ENCODE measurements at regions not wholly inside any gene's neighbourhood (a gene's known extent, or its start where the extent isn't known, plus 50 kb on each side); places are given as distances from the start of the nearest gene placed in this dataset.

- no peak for DNase-seq (ENCODE audit: low read depth, low spot score)
These were observed 146.8 kb upstream of the PMEPA1 start for GRCh38 chr20:57856658-57857057.

- no peak for DNase-seq (ENCODE audit: low read depth, low spot score)
These were observed 142.0 kb upstream of the PMEPA1 start for GRCh38 chr20:57851796-57852195.

GRCh38 chr20:57851025-57851682 is 141.3 kb upstream of the PMEPA1 start:
- no peak for DNase-seq (ENCODE audit: low read depth, low spot score)

GRCh38 chr20:57849521-57850215 is 139.9 kb upstream of the PMEPA1 start:
- DNase-seq (ENCODE audit: low read depth, low spot score), result no peak

GRCh38 chr20:57849121-57849520 is 139.3 kb upstream of the PMEPA1 start:
- DNase-seq (ENCODE audit: low read depth, low spot score), result no peak

- DNase-seq (ENCODE audit: low read depth, low spot score), result no peak
These were observed 138.5 kb upstream of the PMEPA1 start for GRCh38 chr20:57848282-57848681.

- DNase-seq (ENCODE audit: low read depth, low spot score), result no peak
These were observed 137.3 kb upstream of the PMEPA1 start for GRCh38 chr20:57847104-57847503.

GRCh38 chr20:57844626-57845596 is 135.1 kb upstream of the PMEPA1 start:
- no peak for DNase-seq (ENCODE audit: low read depth, low spot score)

GRCh38 chr20:57843941-57844625 is 134.3 kb upstream of the PMEPA1 start:
- DNase-seq (ENCODE audit: low read depth, low spot score), result no peak

- DNase-seq (ENCODE audit: low read depth, low spot score), result no peak
These were observed 132.9 kb upstream of the PMEPA1 start for GRCh38 chr20:57842720-57843119.

- DNase-seq (ENCODE audit: low read depth, low spot score), result no peak
These were observed 131.6 kb upstream of the PMEPA1 start for GRCh38 chr20:57841297-57841866.

- DNase-seq (ENCODE audit: low read depth, low spot score), result no peak
These were observed 130.9 kb upstream of the PMEPA1 start for GRCh38 chr20:57840504-57841296.

- DNase-seq (ENCODE audit: low read depth, low spot score), result no peak
These were observed 130.3 kb upstream of the PMEPA1 start for GRCh38 chr20:57840066-57840465.

GRCh38 chr20:57838670-57839151 is 128.9 kb upstream of the PMEPA1 start:
- no peak for DNase-seq (ENCODE audit: low read depth, low spot score)

GRCh38 chr20:57837208-57838035 is 127.6 kb upstream of the PMEPA1 start:
- no peak for DNase-seq (ENCODE audit: low read depth, low spot score)

GRCh38 chr20:57835588-57836455 is 126.0 kb upstream of the PMEPA1 start:
- peak; percentile 33 for DNase-seq (ENCODE audit: low read depth, low spot score)

- no peak for DNase-seq (ENCODE audit: low read depth, low spot score)
These were observed 125.2 kb upstream of the PMEPA1 start for GRCh38 chr20:57835074-57835452.

- no peak for DNase-seq (ENCODE audit: low read depth, low spot score)
These were observed 124.7 kb upstream of the PMEPA1 start for GRCh38 chr20:57834306-57835073.

Data from ELF-1 (cell line).